SIG-M5 treated with dmso at 0.1 percent for 504 hours (cell line): ENCODE measurements at regions not wholly inside any gene's neighbourhood (a gene's known extent, or its start where the extent isn't known, plus 50 kb on each side); places are given as distances from the start of the nearest gene placed in this dataset.

Source experiments
- DNase-seq: peaks from one replicate; lab custom pipeline; 2025; ENCODE audit not compliant: unreplicated experiment; lab: John Stamatoyannopoulos, UW

DNA sequence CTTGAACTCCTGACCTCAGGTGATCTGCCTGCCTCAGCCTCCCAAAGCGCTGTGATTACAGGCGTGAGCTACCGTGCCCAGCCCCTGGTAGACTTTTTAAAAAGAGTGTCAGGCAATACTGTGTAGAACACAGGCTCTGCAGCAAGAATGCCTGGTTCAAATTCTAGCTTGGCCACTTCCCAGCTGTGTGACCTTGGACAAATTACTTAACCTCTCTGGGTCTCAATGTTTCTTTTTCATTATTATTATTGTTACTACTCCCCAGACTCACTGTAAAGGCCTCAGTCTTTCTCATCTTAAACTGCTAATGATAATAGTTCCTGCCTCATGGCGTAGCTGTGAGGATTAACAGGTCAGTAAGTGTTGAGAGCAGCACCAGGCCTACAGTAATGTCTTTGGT, 114.3 kb downstream of the LITAF start:
- DNase-seq: no peak

DNA sequence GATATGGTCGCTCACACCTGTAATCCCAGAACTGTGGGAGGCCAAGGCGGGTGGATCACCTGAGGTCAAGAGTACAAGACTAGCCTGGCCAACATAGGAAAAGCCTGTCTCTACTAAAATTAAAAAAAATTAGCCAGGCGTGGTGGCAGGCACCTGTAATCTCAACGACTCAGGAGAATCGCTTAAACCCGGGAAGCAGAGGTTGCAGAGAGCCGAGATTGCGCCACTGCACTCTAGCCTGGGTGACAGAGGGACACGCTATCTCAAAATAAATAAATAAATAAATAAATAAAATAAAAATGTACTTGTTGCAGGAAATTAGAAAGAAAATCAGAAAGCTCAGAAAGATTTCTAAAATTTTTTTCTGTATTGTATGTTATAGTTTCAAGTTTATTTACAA, 113.9 kb downstream of the LITAF start:
- DNase-seq: no peak

DNA sequence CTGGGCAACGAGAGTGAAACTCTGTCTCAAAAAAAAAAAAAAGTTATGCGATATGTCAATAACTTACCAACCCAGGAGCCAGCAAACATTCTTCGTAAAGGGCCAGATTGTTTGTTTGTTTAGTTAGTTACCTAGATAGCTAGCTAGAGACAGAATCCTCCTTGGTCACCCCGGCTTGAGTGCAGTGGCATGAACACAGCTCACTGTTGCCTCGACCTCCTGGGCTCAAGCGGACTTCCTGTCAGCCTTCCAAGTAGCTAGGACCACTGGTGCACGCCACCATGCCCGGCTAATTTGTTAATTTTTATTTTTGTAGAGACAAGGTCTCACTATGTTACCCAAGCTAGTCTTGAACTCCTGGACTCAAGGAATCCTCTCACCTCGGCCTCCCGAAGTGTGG, 113.0 kb downstream of the LITAF start:
- DNase-seq: no peak

DNA sequence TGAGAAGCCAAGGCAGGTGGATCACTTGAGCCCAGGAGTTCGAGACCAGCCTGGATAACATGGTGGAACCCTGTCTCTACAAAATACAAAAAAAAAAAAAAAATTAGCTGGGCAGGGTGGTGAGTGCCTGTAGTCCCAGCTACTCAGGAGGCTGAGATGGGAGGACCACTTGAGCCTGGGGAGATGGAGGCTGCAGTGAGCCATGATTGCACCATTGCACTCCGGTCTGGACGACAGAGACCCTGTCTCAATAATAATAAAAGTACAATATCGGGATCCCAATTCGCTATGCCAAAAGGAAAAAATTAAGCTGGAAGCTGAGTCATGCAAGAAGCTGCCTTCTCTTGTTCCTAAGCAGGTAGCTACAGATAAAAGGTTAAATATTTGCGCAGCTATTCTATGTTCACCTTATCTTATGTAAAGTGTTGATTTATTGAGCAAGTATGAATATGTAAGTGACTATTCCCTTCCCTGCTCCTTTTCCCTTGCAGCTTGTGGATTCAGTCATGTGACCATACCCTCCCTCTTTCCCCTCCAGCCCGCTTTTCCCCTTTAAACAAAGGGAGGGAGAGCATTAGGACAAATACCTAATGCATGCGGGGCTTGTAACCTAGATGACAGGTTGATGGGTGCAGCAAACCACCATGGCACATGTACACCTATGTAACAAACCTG, 112.0 kb downstream of the LITAF start:
- DNase-seq: no peak

DNA sequence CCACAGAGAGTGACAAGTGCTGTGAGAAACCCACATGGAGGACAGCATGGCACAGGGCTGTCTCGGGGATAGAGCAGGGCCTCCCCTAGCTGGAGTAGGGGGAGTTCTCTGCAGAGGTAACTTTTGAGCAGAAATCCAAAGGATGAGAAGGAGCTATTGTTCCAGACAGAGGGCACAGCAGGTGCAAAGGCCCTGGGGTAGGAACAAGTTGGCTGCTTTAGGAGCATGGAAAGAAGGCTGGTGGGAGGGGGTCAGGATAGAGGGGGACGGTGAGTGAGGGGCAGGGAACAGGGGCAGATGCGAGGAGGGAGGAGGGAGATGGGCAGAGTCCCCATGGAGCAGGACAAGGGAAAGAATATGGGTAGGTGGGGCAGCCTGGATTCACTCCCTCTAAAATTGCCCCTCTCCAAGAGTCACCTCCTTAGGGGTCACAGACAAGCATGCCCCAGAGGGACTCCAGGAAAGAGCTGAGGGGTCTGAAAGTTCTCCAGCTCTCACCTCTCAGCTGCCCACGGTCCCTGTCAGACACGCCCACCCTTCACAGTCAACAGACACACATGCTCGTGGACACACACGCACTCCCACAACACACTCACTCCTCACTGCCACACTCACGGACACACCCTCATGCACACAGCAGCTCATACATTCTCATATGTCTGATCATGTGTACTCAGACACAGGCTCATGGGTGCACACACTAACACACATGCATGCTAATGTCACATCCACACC, 110.7 kb downstream of the LITAF start:
- DNase-seq: no peak

DNA sequence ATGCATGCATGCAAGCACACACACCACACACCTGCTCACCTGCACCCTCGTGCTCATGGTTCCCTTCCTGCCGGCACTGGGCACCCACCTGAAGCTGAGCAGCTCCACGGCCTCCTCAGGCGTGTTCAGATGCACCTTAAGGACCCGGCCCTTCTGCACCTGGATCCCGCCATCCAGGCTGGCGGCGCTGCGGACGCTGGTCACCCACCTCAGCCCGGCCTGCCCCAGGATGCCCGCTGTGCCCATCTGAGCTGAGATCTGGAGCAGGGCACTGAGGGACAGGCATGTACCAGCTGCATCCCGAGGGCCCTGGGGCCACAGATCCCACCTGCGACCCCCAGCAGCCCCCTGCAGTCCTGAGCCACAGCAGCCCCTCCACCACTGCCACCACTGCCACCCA, 110.0 kb downstream of the LITAF start:
- no peak for DNase-seq

GRCh38 chr16:11478431-11479119, 108.1 kb downstream of the LITAF start:
- DNase-seq: no peak

DNA sequence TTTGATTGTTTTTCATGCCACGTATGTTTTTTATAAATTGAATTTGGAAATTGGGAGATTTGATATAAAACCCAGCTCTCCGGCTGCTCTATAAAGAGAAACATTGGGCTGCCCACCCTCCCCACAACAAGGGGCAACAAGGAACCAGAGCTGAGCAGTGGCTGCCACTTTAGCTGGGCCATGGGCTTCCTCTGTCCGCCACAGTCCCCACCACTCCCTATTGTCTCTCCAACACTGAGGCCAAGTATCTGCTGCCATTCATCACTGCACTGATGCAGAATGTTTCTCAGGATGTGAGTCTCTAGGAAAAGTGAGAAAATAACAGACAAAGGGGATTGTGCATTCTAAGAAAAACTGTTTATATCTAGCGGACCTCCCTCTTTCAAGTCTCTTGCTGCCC, 106.8 kb downstream of the LITAF start:
- DNase-seq: no peak

DNA sequence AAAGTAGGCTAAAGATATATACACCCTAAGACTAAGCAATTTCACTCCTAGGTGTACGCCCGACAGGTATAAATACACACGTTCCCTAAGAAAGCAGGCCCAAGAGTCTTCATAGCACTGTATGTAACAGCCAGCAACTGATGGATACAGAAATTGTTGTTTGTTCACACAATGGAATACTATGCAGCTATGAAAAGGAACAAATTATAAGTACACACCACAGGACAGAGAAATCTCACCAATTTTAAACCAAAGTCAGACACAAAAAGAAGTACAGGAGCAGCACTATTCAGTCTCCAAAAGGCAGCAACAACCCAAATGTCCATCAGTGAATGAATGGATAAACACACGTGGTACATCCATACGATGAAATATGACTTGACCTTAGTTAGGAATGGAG, 106.1 kb downstream of the LITAF start:
- DNase-seq: no peak

GRCh38 chr16:11481987-11482386, 104.7 kb downstream of the LITAF start:
- no peak for DNase-seq

DNA sequence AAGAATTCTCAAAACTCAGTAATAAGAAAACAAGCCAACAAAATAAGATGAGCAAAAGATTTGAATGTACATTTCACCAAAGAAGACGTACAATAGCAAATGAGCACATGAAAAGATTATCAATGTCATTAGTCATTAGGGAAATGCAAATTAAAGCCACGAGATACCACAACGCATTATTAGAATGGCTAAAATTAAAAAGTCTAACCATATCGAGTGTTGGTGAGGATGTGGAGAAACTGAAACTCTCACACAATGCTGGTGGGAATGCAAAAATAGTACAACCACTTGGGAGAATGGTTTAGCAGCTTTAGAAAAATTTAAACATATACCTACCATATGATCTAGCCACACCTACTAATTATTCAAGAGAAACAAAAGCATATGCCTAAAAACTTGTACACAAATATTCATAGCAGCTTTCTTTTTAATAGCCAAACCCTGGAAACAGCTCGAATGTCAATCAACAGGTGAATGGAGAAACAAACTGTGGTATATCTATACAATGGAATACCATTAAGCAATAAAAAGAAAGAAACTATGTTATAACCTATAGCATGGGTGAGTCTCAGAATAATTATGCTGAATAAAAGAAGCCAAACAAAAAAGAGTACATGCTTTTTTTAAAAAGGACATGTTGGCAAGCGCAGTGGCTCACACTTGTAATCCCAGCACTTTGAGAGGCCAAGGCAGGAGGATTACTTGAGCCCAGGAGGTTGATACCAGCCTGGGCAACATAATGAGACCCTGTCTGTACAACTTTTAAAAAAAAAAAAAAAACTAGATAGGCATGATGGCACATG, 103.6 kb downstream of the LITAF start:
- no peak for DNase-seq

- no peak for DNase-seq
These were observed 101.9 kb downstream of the LITAF start for GRCh38 chr16:11484691-11485258.

- no peak for DNase-seq
These were observed 101.0 kb downstream of the LITAF start for GRCh38 chr16:11485676-11486075.

GRCh38 chr16:11487289-11487688, 99.4 kb downstream of the LITAF start:
- no peak for DNase-seq

GRCh38 chr16:11488304-11488703, 98.4 kb downstream of the LITAF start:
- no peak for DNase-seq

GRCh38 chr16:11491524-11491923, 95.2 kb downstream of the LITAF start:
- no peak for DNase-seq

DNA sequence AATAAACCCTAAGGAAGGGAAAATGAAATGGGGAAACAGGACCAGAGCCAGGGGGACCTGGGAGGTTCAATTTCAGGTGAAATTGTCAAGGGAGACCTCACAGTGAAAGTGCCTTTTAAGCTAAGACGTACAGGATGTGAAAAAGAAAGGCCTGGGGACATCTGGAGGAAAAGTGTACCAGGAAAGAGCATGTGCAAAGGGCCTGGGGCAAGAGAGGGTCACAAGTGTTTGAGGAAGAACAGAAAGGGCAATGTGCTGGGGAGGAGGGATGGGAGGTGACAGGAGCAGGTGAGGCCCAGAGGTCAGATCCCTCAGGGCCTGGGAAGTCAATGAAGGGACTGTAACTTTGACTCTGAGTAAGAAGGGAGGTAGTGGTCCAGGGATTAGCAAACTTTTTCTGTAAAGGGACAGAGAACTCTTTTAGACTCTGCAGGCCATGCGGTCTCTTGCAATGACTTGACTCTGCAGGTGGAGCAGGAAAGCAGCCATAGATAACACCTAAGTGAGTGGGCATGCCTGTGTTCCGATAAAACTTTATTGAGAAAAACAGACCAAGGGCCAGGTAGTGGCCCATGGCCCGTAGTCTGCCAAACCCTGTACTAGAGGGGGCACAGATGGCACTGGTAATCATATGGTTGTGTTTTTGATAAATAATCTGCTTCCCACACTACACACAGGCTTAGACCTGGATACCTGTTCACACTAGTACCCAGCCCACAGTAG, 93.8 kb downstream of the LITAF start:
- no peak for DNase-seq

- no peak for DNase-seq
These were observed 93.2 kb downstream of the LITAF start for GRCh38 chr16:11493531-11493929.

GRCh38 chr16:11494029-11494428, 92.7 kb downstream of the LITAF start:
- no peak for DNase-seq

DNA sequence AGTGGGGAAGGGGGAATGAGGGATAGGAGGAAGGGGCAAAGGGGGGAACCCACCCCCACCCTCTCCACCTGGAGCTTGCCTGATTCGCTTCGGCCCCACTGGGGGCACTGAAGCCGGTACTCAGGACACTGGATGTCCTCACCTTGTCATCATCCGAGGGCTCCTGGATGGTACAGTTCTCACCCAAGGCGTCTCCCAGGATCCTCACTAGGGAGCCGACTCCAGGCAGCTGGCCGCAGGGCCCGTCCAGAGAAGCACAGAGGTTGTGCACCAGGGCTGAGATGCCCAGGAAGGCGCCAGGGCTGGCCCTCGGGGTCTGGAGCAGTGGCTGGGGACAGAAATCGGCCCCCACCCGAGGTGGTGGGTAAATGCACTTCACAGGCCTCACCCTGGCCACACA, 92.3 kb downstream of the LITAF start:
- DNase-seq: no peak

GRCh38 chr16:11495066-11495407, 91.7 kb downstream of the LITAF start:
- DNase-seq: no peak
